Spleen (tissue), 11 donors: ENCODE measurements at regions not wholly inside any gene's neighbourhood (a gene's known extent, or its start where the extent isn't known, plus 50 kb on each side); places are given as distances from the start of the nearest gene placed in this dataset.

Experiments
- DNase-seq: peaks from one replicate; pipeline ENCODE4 v3.0.0-alpha.2; 2020
- H3K27ac ChIP-seq, 8 donors: fragments of 200-600 bp; sonication (generic) in 7 of 8; 1 replicate in 4 of 8; 2 replicates in 4 of 8; pipeline versions ENCODE4 v1.5.0 to v1.8.0; 2016 to 2021; ENCODE audit warnings: inconsistent platforms in 4 of 8, mild to moderate bottlenecking in 4 of 8, moderate library complexity in 1 of 8
- H3K27me3 ChIP-seq, 7 donors: fragments of 200-600 bp; sonication (generic) in 6 of 7; replicated peaks in 1 of 7; 1 replicate in 4 of 7; 2 replicates in 3 of 7; pipeline versions ENCODE4 v1.5.0 to v1.8.0; 2016 to 2021; ENCODE audit warnings: inconsistent platforms in 3 of 7, mild to moderate bottlenecking in 1 of 7
- H3K36me3 ChIP-seq, 6 donors: fragments of 200-600 bp; sonication (generic) in 5 of 6; 1 replicate in 4 of 6; 2 replicates in 2 of 6; pipeline versions ENCODE4 v1.5.0 to v1.8.0; 2016 to 2021; ENCODE audit warnings: inconsistent platforms in 2 of 6
- H3K4me1 ChIP-seq, 6 donors: fragments of 200-600 bp; sonication (generic) in 5 of 6; 1 replicate in 3 of 6; 2 replicates in 3 of 6; pipeline versions ENCODE4 v1.5.0 to v1.8.0; 2016 to 2021; ENCODE audit warnings: inconsistent platforms in 3 of 6
- H3K4me3 ChIP-seq, 8 donors: fragments of 200-600 bp; sonication (generic) in 7 of 8; 1 replicate in 4 of 8; 2 replicates in 4 of 8; pipeline versions ENCODE4 v1.5.0 to v1.8.0; 2016 to 2021; ENCODE audit warnings: inconsistent platforms in 4 of 8, mild to moderate bottlenecking in 4 of 8, moderate library complexity in 2 of 8
- H3K9me3 ChIP-seq, 8 donors: fragments of 200-600 bp; sonication (generic) in 7 of 8; 1 replicate in 4 of 8; 2 replicates in 4 of 8; pipeline versions ENCODE4 v1.5.0 to v1.8.0; 2016 to 2021; ENCODE audit warnings: inconsistent platforms in 4 of 8
- CTCF ChIP-seq, 11 experiments: fragments of 200-600 bp in 7 of 11; fragments of 450-650 bp in 4 of 11; sonication (generic) in 4 of 11; IDR thresholded peaks in 8 of 11; conservative IDR thresholded peaks in 3 of 11; 1 replicate in 7 of 11; 2 replicates in 4 of 11; pipeline versions ENCODE4 v1.4.0 to v1.8.0; 2016 to 2021; ENCODE audit warnings: antibody characterized with exemption in 11 of 11, inconsistent platforms in 4 of 11, mild to moderate bottlenecking in 1 of 11
- POLR2A ChIP-seq, 3 donors: fragments of 450-650 bp; IDR thresholded peaks; one replicate each; pipeline ENCODE4 v1.5.1; 2017; ENCODE audit warnings: antibody characterized with exemption in 3 of 3, mild to moderate bottlenecking in 1 of 3
- POLR2AphosphoS5 ChIP-seq, 3 donors: sonication (generic); formaldehyde crosslinking; IDR thresholded peaks; one replicate each; pipeline ENCODE4 v1.5.1; 2017; ENCODE audit warnings: antibody characterized with exemption in 3 of 3
- WGBS, 5 donors: extraction: QIAGEN DNeasy Blood & Tissue Kit in 3 of 5; methylation state at CpG; one replicate each; pipeline versions ENCODE4 v1.1.5 to v1.1.7; 2013 to 2018; 5-methylcytosine and 5-hydroxymethylcytosine counted together
- intact Hi-C: fragments of 100-400 bp; cut with DNase I; formaldehyde crosslinking; loops from one replicate; pipeline ENCODE4 v1.15.0; 2023; ENCODE audit warnings: low total_unique reads
- donor health status: healthy with polysubstance abuse.
- donor health status: DM: no; HTN: no; CAD: no; lungs with moderate emphysema.
- donor health status: DM: no; HTN: no; CAD: no.
- donor health status: Bipolar disorder and iron deficiency.
- donor health status: healthy.
- donor health status: DM: no; HTN: no; CAD: no.
- donor health status: DM: yes; HTN: yes; CAD: no.

GRCh38 chr15:29518442-29518841 is 248.8 kb upstream of the NSMCE3 start:
- intact Hi-C loops = no loop called here
- Histone ChIP-seq H3K4me3 (no peak overlapping the region), H3K36me3 (no peaks in the 10 kb centered on the region), H3K4me1 (no peaks in the 10 kb centered on the region), H3K27me3 (no peaks in the 10 kb centered on the region), H3K27ac (no peak overlapping the region), H3K9me3 (peaks cover 0 to 28% (median 16%) of the 10 kb centered on the region in 8 donors)
- 59 to 70% (median 64%) methylated on average over 4 of the region's 4 CpGs for WGBS, 5 donors
- no peak for DNase-seq
- TF ChIP-seq CTCF (IDR thresholded peaks at IDR 0.05 in 8 of 11, conservative IDR thresholded peaks at IDR 0.05 in 3 of 11) (no peak), POLR2A (IDR thresholded peaks at IDR 0.05) (no peak), POLR2AphosphoS5 (IDR thresholded peaks at IDR 0.05) (no peak)

GRCh38 chr15:29517829-29518228 is 248.2 kb upstream of the NSMCE3 start:
- intact Hi-C loops = no loop called here
- no peak for TF ChIP-seq POLR2A (IDR thresholded peaks at IDR 0.05)
- TF ChIP-seq CTCF (IDR thresholded peaks at IDR 0.05 in 8 of 11, conservative IDR thresholded peaks at IDR 0.05 in 3 of 11) = no peak
- TF ChIP-seq POLR2AphosphoS5 (IDR thresholded peaks at IDR 0.05) = no peak
- 92 to 100% (median 94%) methylated on average over 4 of the region's 4 CpGs for WGBS, 5 donors

GRCh38 chr15:29516929-29517328 is 247.3 kb upstream of the NSMCE3 start:
- H3K36me3 ChIP-seq = no peaks in the 10 kb centered on the region
- 40 to 62% (median 45%) methylated on average over 3 of the region's 3 CpGs for WGBS, 5 donors
- no peak overlapping the region for H3K27ac ChIP-seq
- intact Hi-C loops = no loop called here
- TF ChIP-seq POLR2A (IDR thresholded peaks at IDR 0.05) = no peak
- TF ChIP-seq CTCF (IDR thresholded peaks at IDR 0.05 in 8 of 11, conservative IDR thresholded peaks at IDR 0.05 in 3 of 11) = no peak
- no peak for TF ChIP-seq POLR2AphosphoS5 (IDR thresholded peaks at IDR 0.05)
- no peaks in the 10 kb centered on the region for H3K27me3 ChIP-seq
- DNase-seq = no peak
- H3K4me3 ChIP-seq = no peak overlapping the region
- no peaks in the 10 kb centered on the region for H3K4me1 ChIP-seq
- H3K9me3 ChIP-seq = peaks cover 0 to 38% (median 16%) of the 10 kb centered on the region in 8 donors

More at GRCh38 chr15:29517829-29518228, 248.2 kb upstream of the NSMCE3 start:
- Histone ChIP-seq H3K4me1 (no peaks in the 10 kb centered on the region), H3K27me3 (no peaks in the 10 kb centered on the region), H3K36me3 (no peaks in the 10 kb centered on the region), H3K27ac (no peak overlapping the region), H3K4me3 (no peak overlapping the region), H3K9me3 (peaks cover 0 to 32% (median 16%) of the 10 kb centered on the region in 8 donors)
- no peak for DNase-seq

GRCh38 chr15:29514926-29515325 is 245.3 kb upstream of the NSMCE3 start:
- TF ChIP-seq POLR2AphosphoS5 (IDR thresholded peaks at IDR 0.05) (no peak), POLR2A (IDR thresholded peaks at IDR 0.05) (no peak), CTCF (IDR thresholded peaks at IDR 0.05 in 8 of 11, conservative IDR thresholded peaks at IDR 0.05 in 3 of 11) (no peak)
- no peak overlapping the region for H3K27ac ChIP-seq
- intact Hi-C loops = no loop called here
- H3K36me3 ChIP-seq = no peaks in the 10 kb centered on the region
- peaks cover 0 to 51% (median 16%) of the 10 kb centered on the region in 8 donors for H3K9me3 ChIP-seq
- no peak overlapping the region for H3K4me3 ChIP-seq
- peak; percentile 12 for DNase-seq
- H3K4me1 ChIP-seq = no peaks in the 10 kb centered on the region
- H3K27me3 ChIP-seq = no peaks in the 10 kb centered on the region
- WGBS, 5 donors = 72 to 81% (median 76%) methylated on average over 4 of the region's 4 CpGs
